Endometrium (tissue), 2 donors: ENCODE measurements at regions not wholly inside any gene's neighbourhood (a gene's known extent, or its start where the extent isn't known, plus 50 kb on each side); places are given as distances from the start of the nearest gene placed in this dataset.
A peak's percentile ranks its signal among the peaks of the same experiment; 100 is the strongest.
"Not testable (repeated sequence)": the region's sequence is repeated elsewhere in the genome, so short reads cannot be mapped to it uniquely, and the experiment has no call there.

Source experiments
- FAIRE-seq: peaks from 2 replicates; lab custom pipeline; 2012; peaks lifted over from hg19 to GRCh38; lab: Jason Lieb, UNC
- donor health status: control.
- donor health status: control.

DNA sequence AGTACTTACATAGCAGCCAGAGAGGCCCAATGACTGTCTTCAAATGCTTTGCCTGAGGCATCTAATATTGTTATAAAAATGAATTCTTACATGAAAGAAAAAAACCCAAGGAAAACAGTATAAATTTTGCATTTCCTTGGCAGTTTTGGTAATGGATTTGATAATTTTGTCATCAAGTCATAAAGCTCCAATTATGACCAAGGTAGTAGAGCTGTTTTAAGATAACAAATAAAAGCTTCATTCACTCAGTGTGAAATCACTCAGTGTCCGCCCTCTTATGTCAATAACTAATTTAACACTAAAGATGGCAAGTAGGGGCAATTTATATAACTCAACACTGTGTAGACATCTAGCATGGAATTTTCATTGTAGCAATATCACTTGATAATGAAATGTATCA is 193.9 kb downstream of the ANKRD7 start:
- no peak for FAIRE-seq

DNA sequence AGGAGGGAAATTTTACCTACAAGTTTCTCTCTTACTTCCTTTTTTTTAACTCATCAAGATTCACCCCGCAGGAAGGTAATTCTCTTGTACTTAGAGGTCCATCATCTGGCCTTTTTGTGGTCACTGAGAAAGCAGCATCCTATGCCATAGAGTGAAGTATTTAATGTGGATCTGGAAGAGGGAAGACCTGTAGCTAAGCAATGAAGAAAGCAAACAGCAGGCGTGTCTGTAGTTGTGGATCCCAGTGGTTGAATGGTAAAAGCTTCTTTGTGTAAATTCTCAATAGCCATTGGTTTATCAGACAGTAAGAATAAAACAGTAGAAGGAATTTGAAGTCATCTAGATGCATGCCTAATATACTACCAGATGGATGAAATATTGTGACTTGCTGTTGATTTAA is 196.4 kb downstream of the ANKRD7 start:
- no peak for FAIRE-seq

DNA sequence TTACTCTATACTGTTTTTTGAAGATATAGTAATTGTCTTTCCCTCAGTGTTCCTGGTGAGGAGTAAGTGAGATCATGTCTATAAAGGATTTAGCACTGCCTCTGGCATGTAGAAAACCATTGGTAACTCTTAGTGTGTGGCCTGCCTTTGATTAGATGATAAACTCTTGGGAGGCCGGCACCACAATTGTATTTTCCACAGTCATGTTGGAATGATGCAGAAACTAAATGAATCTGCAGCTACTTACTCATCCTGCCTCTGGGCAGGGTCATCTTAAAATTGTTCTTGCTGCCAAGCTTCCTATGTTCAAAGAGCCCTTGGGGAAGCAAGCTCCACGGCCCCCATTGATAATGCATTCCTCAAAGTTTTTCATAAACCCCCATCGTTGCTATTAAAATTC is 204.6 kb downstream of the ANKRD7 start:
- FAIRE-seq: no peak

DNA sequence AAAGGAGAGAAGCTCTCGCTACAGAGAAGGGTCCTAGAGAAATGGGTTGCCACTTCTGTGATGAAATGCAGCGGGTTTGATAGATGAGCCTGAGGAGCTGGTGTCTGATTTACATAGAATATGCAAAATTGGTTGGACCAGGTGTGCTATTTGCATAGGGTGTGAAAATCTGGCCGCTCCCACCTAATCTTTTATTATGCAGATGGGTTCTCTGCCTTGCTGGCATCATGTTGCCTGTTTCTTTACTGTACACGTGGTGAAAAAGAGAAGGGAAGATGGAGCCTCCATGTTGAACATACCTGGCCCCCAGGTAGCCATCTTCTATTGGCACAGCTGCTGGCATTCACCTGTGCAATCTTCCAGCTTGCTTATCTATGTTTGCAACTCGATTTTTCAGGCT is 212.2 kb downstream of the ANKRD7 start:
- no peak for FAIRE-seq

DNA sequence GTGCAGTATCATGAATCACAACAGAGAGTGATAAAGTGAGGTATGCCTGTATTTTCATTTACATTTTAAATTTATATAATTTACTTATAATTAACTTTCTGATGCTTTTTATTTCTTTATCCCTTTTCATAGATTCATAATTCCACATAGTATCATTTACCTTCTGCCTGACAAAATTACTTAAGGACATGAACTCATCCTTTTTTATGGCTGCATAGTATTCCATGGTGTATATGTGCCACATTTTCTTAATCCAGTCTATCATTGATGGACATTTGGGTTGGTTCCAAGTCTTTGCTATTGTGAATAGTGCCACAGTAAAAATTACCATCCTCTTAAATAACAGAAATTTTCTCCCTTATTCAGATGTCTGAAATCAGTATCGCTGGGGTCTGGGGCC is 224.5 kb downstream of the ANKRD7 start:
- not testable (repeated sequence) for FAIRE-seq

DNA sequence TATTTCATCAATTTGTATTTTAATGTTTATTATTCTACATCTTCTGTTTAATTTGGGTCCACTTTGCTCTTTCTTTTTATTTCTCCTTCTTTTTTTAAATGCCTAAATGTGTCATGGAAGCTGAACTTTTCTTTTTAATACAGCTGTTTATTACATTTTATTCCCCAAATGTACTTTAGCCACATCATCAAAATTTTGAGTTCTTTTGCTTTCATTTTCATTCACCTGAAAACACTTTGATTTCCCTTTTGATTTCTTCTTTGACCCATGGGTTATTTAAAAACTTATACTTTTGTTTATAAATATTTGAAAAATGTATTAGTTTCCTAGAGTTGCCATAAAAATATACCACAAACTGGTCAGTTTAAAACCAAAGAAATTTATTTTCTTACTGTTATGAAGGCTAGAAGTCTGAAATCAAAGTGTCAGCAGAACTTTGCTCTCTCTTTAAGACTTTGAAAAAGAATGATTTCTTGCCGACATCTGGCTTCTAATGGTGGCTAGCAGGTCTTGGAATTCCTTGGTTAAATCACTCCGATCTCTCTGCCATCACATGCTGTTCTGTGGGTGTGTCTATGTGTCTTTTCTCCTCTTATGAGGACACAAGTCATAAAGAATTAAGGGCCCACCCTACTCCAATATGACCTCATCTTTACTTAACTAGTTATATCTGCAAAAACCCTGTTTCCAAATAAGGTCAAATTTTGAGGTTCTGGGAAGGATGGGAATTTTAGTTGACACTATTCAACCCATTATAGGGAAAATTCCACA is 225.5 kb downstream of the ANKRD7 start:
- FAIRE-seq: peak; percentile 39

DNA sequence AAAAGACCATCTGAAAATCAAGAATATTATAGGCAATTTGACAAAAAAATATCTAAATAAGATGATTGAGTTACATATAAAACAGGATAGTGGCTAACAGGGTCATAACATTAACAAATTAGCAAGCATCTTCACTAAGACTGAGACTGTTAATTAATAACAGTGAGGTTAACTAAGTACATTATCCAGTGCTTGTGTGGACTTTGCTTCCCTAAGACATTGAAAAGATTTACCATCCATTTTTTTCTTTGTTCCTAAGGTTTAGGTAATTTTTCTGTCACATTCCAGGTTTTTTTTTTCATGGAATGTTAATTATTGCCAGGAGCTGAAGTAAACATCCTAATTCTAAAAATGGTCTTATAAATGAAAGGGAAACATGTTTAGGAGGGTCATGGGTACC is 227.6 kb downstream of the ANKRD7 start:
- no peak for FAIRE-seq

DNA sequence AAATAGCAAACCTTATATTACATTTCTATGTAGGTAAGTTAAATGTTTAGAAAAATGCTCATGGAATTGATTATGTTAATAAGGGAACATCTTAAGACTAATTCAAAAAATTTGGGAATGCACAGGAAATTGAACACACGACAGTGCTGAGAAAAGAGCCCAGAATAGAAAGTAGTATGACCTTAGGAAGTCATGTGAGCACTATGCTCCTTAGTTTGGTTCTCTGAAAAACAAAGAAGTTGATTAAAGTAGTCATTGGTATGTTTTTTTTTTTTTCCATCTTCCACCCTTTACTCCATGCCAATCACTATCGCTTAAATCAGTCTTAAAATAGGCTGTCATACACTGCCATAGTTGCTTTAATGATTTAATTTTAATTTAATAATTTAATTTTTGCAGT is 242.9 kb downstream of the ANKRD7 start:
- FAIRE-seq: no peak

DNA sequence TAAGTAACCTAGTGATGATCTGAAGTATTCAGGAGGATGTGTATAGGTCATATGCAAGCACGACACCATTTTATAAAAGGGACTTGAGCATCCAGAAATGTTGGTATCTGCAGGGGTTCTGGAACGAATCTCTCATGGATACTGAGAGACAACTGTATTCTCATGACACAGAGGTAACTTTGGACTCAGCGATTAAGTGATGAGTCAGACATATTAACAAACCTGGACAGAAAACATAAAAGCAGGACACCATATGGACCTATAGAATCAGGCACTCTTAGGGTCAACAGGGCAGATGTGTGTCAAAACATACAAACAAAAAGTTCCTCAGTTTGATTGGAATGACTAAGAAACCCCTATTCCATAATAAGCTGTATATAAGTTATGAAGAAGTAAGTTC is 248.1 kb downstream of the ANKRD7 start:
- no peak for FAIRE-seq

DNA sequence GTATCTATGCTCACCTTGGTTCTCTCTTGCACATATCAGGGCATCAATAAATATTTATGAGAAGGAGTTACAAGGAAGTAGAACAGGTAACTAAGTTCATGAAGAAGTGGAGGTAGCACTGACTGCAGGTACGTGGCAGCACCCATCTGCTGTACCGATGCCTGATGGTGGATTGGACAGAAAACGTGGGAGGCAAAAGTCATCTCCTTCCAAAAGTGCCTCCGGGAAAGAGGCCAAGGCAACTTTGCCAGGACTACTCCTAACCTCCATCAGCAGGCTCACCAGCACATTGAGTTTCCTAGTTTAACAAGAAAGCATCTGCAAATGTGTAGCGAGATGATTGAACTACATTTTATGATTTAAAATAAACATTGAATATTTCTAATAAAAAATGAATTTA is 248.8 kb downstream of the ANKRD7 start:
- FAIRE-seq: no peak

DNA sequence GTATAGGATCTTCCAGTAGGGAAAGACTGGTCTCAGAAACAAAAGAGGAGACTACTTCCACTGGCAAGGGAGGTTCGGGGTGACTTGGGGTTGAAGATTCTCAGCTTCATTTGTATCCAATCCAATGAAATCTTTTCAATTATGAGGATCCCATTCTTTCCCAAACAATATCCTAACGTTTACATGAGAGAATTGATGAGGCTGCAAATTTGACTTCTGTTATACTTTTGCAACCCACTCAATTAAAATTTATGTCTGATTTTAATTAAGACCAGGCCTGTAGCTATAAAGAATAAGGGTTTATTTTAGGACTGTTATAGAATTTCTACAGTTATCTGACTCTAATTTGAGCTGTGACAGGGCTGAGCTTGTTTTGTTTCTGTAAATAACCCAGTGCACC is 251.5 kb downstream of the ANKRD7 start:
- FAIRE-seq: peak; percentile 45

DNA sequence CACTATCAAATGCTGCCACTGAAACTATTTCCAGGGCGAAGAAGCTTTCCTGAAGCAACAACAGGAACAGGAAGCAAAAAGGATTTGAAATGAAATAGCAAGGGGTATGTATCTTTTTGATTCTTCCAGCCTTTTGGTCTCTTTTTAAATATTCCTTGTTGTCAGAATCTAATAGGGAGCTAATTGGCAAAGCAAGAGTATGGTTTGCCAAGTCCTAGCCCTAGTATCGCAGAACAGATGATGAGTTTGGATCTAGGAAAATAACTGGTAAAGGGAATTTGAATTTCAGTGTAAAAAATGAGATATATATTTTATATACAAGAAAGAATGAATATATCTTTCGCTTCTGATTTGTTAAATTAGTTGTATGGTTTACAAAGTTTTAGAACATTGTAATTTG is 252.5 kb downstream of the ANKRD7 start:
- no peak for FAIRE-seq

DNA sequence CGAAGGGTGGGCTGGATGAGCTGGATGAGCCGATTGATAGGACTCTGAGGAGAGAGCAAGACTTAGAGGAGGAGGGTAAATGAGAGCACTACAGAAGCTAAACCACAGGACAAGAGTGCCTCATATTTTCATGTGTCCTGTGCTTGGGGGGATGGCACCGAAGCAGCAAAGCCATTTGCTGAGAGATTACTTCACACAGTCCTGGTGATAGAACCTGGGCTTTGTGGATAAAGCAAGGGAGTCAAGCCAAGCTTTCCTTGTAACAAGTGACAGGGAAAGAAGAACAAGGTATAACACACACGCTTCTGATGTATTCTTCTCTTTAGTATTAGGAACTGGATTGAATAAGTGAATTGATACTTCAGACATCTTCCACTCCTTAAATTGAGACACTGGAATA is 253.7 kb downstream of the ANKRD7 start:
- no peak for FAIRE-seq

DNA sequence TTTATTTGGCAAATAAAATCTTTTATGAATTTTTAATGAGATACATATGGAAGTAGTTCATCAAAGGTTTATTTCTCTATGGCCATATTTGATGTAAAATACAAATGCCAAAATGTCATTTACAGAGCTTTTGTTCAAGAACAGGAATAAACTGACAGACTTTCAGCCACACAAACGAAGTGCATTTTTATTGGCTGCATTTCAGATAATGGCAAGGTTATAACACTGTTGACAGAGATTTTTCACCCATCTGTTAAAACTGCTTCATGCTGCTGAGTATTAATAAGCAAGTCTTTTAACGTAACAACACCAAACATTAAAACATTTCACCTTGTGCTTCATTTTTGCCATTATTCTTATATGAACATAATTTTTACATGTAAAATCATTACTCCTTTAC is 254.4 kb downstream of the ANKRD7 start:
- no peak for FAIRE-seq

DNA sequence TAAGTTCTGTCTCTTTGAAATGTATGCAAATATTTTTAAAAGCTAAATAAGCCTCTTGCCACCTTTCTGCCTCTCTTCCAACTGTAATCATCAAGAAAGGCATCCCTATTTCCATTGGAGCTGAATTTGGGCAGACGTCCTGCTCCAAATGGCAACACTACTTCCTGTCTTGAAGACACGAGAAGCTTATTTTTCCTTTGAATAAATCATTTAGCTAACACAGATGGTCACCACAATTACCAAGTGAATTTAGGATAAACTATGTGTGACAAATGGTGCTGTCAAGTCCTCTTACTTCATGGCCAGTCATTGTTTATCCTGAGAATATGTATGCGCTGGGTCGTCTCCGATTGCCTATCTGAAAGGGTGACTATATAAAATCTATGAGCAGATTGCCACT is 268.0 kb downstream of the ANKRD7 start:
- no peak for FAIRE-seq

DNA sequence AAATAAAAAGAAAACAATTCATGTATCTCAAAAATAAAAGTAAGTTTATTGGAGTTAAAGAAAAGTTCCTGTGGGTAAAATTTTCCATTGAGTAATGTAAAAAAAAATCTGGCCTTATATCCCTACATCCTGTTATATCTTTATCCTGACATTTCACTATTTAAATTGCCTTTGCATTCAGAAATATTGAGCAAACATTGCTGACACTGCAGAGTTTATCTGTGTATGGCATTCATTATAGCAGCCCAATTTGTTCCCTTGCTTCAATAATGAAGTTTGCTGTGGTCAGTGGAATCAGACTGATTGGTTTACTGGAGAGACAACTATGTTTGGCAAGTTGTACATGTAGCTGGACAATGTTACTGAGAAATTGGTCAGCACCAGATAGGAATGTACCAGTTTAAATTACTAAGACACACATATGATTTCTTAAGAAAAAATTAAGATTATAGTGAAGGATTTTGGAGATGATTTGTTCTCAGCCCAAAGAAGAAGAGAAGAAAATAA is 271.7 kb downstream of the ANKRD7 start:
- no peak for FAIRE-seq

DNA sequence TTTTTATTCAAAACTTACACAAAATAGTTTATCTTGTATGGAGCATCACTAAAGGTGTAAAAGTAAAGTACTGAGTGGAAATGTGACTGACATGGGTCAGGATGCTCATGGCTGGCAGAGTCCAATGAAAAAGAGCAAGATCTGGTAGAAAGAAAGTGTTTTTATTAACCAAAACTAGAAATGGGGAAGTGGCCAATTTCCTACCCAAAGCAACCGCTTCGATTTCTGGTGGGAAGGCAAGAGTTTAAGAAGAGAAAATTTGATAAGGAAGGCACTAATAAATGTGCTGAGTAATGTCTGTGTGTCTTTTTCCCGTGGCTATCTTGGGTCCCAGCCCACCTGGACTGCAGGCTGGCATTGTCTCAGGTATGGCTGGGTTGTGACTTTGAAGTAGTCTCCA is 277.7 kb downstream of the ANKRD7 start:
- no peak for FAIRE-seq

DNA sequence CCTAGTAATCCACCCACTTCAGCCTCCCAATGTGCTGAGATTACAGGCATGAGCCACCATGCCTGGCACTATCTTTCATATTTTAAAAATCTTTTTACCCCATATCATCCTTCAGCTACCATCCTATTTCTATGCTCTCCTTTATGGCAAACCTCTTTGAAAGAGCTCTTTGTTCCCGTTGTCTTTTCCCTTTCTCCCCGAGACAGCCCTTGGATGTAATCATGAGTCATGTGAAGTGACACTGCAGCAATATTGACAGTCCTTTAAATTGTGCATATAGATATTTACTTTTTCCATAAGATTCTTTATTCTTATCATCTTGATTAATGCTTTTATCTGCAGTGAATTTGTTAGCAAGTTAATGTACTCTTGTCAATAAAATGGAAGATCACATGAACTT is 286.6 kb downstream of the ANKRD7 start:
- no peak for FAIRE-seq

DNA sequence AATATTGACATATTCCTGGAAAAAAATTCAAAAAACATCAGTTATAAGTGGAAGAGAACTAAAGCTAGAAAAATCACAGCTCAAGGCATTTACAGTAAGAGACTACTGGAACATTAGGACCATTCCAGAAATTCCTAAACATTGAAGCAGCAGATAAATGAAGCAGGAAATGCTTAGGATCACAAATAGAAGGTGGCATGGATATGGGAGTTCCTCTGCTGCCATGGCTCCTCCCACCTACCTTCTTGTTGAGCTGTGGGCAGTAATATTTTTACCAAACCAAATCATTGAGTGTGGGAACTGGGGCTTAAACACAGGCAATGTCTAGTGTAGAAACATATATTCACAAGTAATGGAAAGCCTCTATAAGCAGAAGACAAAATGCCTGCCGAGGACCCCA is 292.8 kb downstream of the ANKRD7 start:
- FAIRE-seq: no peak

DNA sequence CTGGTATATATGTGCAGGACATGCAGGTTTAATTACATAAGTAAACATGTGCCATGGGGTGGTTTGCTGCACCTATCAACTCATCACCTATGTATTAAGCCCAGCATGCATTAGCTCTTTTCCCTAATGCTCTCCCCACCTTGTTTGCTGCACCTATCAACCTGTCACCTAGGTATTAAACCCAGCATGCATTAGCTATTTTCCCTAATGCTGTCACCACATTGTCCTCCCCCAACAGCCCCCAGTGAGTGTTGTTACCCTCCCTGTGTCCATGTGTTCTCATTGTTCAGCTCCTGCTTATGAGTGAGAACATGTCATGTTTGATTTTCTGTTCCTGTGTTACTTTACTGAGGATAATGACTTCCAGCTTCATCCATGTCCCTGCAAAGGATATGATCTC is 300.5 kb downstream of the ANKRD7 start:
- FAIRE-seq: no peak

DNA sequence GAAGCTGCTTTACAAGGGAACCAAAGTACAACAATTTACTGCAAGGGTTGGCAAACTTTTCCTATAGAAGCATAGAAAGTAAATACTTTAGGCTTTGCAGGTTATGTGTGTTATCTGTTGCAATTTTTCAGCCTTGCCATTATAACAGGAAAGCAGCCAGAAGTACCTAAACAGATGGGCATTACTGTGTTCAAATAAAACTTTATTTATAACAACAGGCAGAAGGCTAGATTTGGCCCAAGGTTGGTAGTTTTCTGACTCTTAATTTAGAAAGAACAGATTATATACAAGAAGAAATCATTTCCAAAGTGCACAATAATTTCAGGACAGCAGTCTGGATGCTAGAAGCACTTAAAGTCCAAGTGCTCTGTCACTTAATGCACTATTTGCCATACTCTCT is 307.1 kb downstream of the ANKRD7 start:
- no peak for FAIRE-seq

DNA sequence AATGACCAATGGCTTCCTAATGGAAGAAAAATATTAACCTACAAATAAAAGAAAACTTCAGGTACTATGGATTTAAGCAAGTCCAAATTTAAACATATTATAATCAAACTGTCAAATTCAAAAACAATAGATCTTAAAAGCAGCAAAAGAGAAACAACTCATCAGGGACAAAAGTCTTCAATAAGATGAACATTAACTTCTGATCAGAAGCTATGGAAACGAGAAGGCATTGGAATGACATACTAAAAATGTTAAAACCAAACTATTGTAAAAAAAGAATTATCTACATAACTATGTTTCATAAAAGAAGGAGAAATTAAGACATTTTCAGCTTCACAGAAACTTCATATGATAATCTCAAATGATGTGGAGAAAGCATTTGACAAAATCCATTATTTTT is 334.7 kb downstream of the ANKRD7 start:
- FAIRE-seq: no peak

DNA sequence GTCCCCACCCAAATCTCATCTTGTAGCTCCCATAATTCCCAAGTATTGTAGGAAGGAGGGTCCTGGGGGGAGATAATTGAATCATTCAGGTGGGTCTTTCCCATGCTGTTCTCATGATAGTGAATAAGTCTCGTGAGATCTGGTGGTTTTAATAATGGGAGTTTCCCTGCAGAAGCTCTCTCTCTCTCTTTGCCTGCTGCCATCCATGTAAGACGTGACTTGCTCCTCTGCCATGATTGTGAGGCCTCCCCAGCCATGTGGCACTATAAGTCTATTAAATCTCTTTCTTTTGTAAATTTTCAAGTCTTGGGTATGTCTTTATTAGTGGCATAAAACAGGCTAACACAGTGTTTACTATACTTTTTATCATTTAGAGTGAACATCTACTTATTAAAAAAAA is 338.8 kb downstream of the ANKRD7 start:
- FAIRE-seq: no peak

DNA sequence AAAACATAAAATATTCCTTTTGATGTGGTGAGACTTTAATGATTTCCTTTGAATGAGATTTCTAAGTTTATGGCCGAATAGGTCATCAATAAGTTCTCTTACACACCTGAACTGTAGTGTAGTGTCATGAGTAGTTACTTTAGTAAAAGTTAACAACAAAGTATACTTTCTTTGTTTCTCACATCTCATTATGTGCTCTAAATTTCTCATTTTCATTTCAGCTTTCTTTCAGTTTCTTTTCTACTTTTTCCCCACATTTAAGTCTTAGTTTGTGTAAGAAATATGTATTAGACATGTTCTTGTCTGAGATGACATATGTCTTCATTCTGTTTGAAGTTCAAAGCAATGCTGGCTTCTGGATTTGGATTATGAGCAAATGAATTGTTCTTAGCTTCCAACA is 348.1 kb downstream of the ANKRD7 start:
- no peak for FAIRE-seq

DNA sequence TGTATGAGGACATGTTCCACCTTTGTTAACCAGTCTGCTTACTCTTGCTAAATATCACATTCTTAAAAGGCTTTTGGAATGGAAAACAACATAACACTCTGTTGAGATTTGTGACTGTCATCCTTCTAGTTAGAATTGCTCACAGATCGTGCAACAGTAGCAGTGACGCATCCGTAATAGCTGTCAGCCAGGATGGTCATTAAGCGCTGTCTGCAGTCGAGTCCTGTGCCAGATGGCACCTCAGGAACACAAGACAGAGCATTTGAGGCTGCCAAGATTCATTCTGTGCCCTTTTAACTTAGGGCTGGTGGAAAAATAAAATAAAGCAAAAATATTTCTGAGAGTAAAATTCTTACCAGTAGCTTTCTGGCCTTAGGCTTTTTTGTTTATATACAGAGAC is 348.6 kb downstream of the ANKRD7 start:
- FAIRE-seq: no peak
